ENCODE measurements at regions not wholly inside any gene's neighbourhood (a gene's known extent, or its start where the extent isn't known, plus 50 kb on each side); places are given as distances from the start of the nearest gene placed in this dataset.

DNA sequence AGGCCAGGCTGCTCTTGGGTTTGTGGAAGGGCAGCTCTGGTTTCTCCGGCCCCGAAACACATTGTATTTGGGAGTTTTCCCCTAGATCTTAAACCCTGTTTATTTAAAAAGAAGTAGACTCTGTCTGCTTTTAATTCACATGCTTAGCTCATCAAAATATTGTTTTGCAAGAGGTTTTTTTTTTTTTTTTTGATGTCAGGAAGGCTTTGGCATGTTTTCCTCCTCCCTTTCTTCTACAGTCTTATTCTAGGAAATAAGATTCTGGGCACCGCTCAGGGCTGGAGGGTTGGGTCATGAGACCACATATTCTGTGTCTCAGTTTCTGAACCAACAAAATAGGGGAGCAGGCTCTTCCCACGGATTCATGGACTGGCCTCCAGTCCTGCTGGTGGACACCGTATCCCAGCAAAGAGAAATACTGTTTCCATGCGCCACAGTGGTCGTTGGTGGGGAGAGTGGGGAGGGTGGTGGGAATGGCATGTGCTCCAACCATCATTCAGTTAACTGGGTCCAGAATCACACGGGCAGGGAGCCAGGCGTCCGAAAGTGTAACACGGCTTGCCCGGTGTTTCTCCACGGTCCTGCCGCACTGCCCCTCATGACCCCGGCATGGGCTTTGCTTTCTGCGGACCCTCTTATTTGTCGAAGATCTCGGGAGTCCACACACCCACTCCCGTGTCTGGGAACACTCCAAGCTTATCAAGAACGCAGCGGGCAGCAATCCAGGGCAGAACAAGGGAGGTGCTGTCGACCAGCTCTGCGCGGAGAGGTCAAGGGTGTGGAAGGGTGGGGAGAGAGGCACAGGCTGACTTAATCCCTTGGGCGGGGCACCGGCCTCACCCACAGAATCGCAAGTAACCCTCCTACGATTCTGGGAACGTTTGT, 176.7 kb downstream of the GLI2 start:
- Histone ChIP-seq H3K9me3 (ENCODE audit: control insufficient read depth in 2 of 3, low read length in 3 of 3) (no peaks in the 10 kb centered on the region), H3K27ac (ENCODE audit: low read depth, low read length) (no peak overlapping the region), H3K4me3 (ENCODE audit: low read length) (no peak overlapping the region), H3K27me3 (ENCODE audit: control insufficient read depth in 2 of 2, insufficient read depth in 2 of 2, low read length in 2 of 2) (no peaks in the 10 kb centered on the region), H3K36me3 (ENCODE audit: control insufficient read depth in 2 of 3, insufficient read depth in 3 of 3, low read length in 3 of 3) (no peaks in the 10 kb centered on the region), H3K4me1 (ENCODE audit: control insufficient read depth in 2 of 2, insufficient read depth in 2 of 2, low read length in 2 of 2) (no peaks in the 10 kb centered on the region)
- intact Hi-C loops (cut with micrococcal nuclease), result no loop called here
- Mint-ChIP-seq H3K4me3 (no peak overlapping the region), H3K4me1 (no peaks in the 10 kb centered on the region), H3K27ac (no peak overlapping the region), H3K27me3 (no peaks in the 10 kb centered on the region), H3K36me3 (no peaks in the 10 kb centered on the region), H3K9me3 (peaks cover 0 to 3% (median 0%) of the 10 kb centered on the region in 11 donors)
- POLR2A ChIA-PET, result no interaction called here
- no peak for DNase-seq
- ATAC-seq, result no peak
- CTCF ChIA-PET, result no interaction called here

DNA sequence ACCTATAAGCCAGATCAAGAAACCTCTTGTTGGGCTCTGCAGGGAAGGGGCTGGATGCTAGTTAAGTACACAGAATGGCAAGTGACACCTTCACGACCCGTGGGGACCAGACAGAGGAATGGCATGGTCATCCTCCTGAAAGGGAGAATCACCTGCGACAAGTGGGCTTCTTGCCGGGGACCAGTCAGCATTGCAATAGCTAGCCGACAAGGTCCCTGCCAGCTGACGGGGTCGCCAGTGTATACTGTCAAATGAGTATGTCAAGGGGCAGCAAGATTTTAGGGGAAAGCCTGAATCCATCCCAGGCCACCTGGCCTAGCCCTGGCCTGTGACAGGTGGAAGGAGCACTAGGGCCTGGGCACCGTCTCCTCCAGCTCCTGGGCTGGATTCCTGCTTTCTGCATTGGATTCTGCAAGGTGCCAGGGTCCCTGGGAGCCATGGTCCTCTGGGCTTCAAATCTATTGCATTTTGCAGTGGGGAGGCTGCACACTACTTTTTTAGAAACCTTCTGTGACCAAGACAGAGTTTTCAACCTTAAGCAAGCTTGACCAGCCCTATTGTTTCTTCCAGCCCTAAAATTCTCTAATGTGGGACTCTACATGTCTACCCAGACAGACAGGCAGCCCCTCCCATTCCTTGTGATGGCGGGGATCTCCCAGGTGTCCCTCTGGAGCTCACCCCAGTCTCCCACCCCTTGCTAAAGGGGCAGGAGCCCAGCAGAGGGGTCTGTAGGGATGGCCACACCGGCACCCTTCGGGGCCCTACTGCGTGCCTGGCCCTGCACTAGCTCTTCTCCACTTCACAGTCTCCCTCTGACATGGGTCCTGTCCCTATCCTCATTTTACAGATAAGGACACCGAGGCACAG, 178.5 kb downstream of the GLI2 start:
- CTCF ChIA-PET, result no interaction called here
- Histone ChIP-seq H3K27me3 (ENCODE audit: control insufficient read depth in 2 of 2, insufficient read depth in 2 of 2, low read length in 2 of 2) (no peaks in the 10 kb centered on the region), H3K9me3 (ENCODE audit: control insufficient read depth in 2 of 3, low read length in 3 of 3) (no peaks in the 10 kb centered on the region), H3K4me1 (ENCODE audit: control insufficient read depth in 2 of 2, insufficient read depth in 2 of 2, low read length in 2 of 2) (no peaks in the 10 kb centered on the region), H3K27ac (ENCODE audit: low read depth, low read length) (no peak overlapping the region), H3K36me3 (ENCODE audit: control insufficient read depth in 2 of 3, insufficient read depth in 3 of 3, low read length in 3 of 3) (no peaks in the 10 kb centered on the region), H3K4me3 (ENCODE audit: low read length) (no peak overlapping the region)
- Mint-ChIP-seq H3K27me3 (no peaks in the 10 kb centered on the region), H3K9me3 (peaks cover 0 to 3% (median 0%) of the 10 kb centered on the region in 11 donors), H3K36me3 (no peaks in the 10 kb centered on the region), H3K4me3 (no peak overlapping the region), H3K27ac (no peak overlapping the region), H3K4me1 (no peaks in the 10 kb centered on the region)
- ATAC-seq, result no peak
- POLR2A ChIA-PET, result no interaction called here
- DNase-seq, result no peak
- intact Hi-C loops (cut with micrococcal nuclease), result no loop called here

DNA sequence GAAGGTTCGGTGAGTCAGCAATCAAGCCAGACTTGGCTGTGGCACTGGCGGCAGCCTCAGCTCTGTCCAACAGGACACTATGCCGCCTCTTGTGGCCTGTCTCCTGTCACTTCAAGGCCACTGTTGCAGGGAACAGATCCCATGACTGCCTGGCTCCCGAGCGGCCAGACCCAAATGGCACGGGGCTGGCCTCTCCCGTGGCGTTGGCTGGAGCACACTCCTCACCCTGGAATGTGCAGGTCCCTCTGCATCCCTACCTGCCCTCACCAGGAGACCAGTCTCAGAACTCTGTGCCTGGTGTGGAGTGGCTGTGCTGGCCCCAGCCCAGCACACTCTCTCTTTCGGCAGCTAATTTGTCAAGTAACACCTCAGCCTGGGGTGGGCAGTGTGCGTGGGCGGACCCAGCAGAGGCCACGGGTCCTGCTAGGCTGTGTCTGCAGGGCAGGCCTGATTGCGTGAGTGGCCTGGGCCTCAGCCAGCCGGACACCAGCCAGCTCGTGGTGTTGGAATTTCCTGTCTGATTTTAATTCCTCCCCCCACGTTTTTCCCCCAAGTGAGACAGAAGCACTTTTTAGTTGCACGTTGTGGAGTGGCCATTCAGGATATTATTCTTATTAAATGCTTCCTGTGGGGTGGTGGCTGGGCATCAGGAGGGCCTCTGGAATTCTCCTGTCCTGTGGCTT, 179.3 kb downstream of the GLI2 start:
- intact Hi-C loops (cut with micrococcal nuclease), result no loop called here
- no peak for ATAC-seq
- Histone ChIP-seq H3K9me3 (ENCODE audit: control insufficient read depth in 2 of 3, low read length in 3 of 3) (no peaks in the 10 kb centered on the region), H3K27me3 (ENCODE audit: control insufficient read depth in 2 of 2, insufficient read depth in 2 of 2, low read length in 2 of 2) (no peaks in the 10 kb centered on the region), H3K36me3 (ENCODE audit: control insufficient read depth in 2 of 3, insufficient read depth in 3 of 3, low read length in 3 of 3) (no peaks in the 10 kb centered on the region), H3K27ac (ENCODE audit: low read depth, low read length) (no peak overlapping the region), H3K4me1 (ENCODE audit: control insufficient read depth in 2 of 2, insufficient read depth in 2 of 2, low read length in 2 of 2) (no peaks in the 10 kb centered on the region), H3K4me3 (ENCODE audit: low read length) (no peak overlapping the region)
- no peaks in the 10 kb centered on the region for H3K36me3 Mint-ChIP-seq
- no peaks in the 10 kb centered on the region for H3K4me1 Mint-ChIP-seq
- no peak for DNase-seq
- peaks cover 0 to 2% (median 0%) of the 10 kb centered on the region in 5 donors for H3K27me3 Mint-ChIP-seq
- ChIA-PET CTCF (no interaction called here), POLR2A (no interaction called here)
- no peak overlapping the region for H3K4me3 Mint-ChIP-seq
- H3K27ac Mint-ChIP-seq, result no peak overlapping the region
- peaks cover 0 to 3% (median 0%) of the 10 kb centered on the region in 11 donors for H3K9me3 Mint-ChIP-seq

DNA sequence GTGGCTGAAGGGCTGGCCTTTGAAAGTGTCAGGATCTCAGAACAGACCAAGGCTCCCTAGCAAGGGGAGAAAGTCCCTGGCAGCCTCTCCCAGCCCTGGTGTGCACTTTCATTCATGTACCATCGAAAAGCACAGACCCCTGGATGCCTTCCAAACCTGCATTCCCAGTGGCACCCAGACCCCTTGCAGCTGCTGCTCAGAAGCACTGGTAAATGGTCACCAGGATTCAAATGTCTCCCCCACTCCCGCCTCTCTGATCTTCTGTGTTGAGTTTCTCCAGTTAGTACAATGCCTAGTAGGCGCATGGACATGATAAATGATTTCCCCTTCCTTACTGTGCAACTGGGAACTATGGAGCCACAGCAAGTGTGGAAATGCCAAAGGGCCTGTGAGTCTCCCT, 180.0 kb downstream of the GLI2 start:
- Mint-ChIP-seq H3K27me3 (peaks cover 0 to 7% (median 0%) of the 10 kb centered on the region in 5 donors), H3K4me1 (no peaks in the 10 kb centered on the region)

DNA sequence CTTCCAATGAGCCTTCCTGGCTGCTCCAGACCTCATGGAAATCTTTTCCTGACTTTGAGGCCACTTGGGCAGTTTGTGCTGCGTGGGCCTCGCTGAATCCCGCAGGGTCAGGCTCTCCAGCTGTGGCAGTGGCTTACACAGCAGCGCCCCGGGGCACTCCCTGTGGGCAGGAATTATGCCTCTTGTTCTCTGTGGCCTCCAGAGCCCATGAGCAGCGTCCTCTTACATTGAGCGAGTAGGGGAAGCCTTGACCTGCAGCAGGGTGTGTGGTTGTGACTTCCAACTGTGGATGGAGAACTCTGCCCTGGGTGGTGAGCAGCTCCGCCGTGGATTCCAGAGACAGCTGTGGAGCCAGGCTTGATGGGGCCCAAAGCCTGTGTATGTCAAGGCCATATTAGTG, 180.8 kb downstream of the GLI2 start:
- Histone ChIP-seq H3K27me3 (ENCODE audit: control insufficient read depth in 2 of 2, insufficient read depth in 2 of 2, low read length in 2 of 2) (no peaks in the 10 kb centered on the region), H3K27ac (ENCODE audit: low read depth, low read length) (no peak overlapping the region), H3K4me1 (ENCODE audit: control insufficient read depth in 2 of 2, insufficient read depth in 2 of 2, low read length in 2 of 2) (no peaks in the 10 kb centered on the region), H3K4me3 (ENCODE audit: low read length) (no peak overlapping the region), H3K36me3 (ENCODE audit: control insufficient read depth in 2 of 3, insufficient read depth in 3 of 3, low read length in 3 of 3) (no peaks in the 10 kb centered on the region), H3K9me3 (ENCODE audit: control insufficient read depth in 2 of 3, low read length in 3 of 3) (no peaks in the 10 kb centered on the region)
- no peak overlapping the region for H3K27ac Mint-ChIP-seq
- no peaks in the 10 kb centered on the region for H3K4me1 Mint-ChIP-seq
- DNase-seq (no peak), ATAC-seq (no peak)
- ChIA-PET POLR2A (no interaction called here), CTCF (no interaction called here)
- intact Hi-C loops (cut with micrococcal nuclease), result no loop called here
- no peak overlapping the region for H3K4me3 Mint-ChIP-seq
- peaks cover 0 to 3% (median 0%) of the 10 kb centered on the region in 11 donors for H3K9me3 Mint-ChIP-seq
- H3K36me3 Mint-ChIP-seq, result no peaks in the 10 kb centered on the region
- H3K27me3 Mint-ChIP-seq, result peaks cover 0 to 7% (median 0%) of the 10 kb centered on the region in 5 donors

More for the DNA sequence above, 180.0 kb downstream of the GLI2 start:
- no peaks in the 10 kb centered on the region for H3K36me3 ChIP-seq (ENCODE audit: control insufficient read depth in 2 of 3, insufficient read depth in 3 of 3, low read length in 3 of 3)
- ATAC-seq (no peak), DNase-seq (no peak)
- Mint-ChIP-seq H3K36me3 (no peaks in the 10 kb centered on the region), H3K9me3 (peaks cover 0 to 3% (median 0%) of the 10 kb centered on the region in 11 donors), H3K27ac (no peak overlapping the region), H3K4me3 (no peak overlapping the region)
- no peaks in the 10 kb centered on the region for H3K9me3 ChIP-seq (ENCODE audit: control insufficient read depth in 2 of 3, low read length in 3 of 3)
- ChIA-PET POLR2A (no interaction called here), CTCF (no interaction called here)
- intact Hi-C loops (cut with micrococcal nuclease), result no loop called here
- H3K4me3 ChIP-seq (ENCODE audit: low read length), result no peak overlapping the region
- H3K27ac ChIP-seq (ENCODE audit: low read depth, low read length), result no peak overlapping the region
- H3K27me3 ChIP-seq (ENCODE audit: control insufficient read depth in 2 of 2, insufficient read depth in 2 of 2, low read length in 2 of 2), result no peaks in the 10 kb centered on the region
- H3K4me1 ChIP-seq (ENCODE audit: control insufficient read depth in 2 of 2, insufficient read depth in 2 of 2, low read length in 2 of 2), result no peaks in the 10 kb centered on the region

DNA sequence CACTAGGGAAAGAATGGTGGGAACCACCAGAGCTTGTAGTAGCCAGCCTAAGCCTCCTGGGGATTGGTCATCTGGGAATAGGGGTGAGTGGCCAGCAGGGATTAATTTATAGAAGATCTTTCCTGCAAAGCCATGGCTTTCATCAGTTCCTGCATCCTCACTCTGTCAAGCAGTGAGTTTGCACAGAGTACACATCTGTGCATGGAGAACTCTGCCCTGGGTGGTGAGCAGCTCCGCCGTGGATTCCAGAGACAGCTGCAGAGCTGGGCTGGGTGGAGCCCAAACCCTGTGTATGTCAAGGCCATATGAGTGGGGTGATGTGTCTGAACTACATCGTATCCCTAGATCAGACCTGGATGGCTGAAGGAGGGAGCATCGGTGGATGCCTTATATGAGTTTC, 182.2 kb downstream of the GLI2 start:
- H3K4me1 ChIP-seq (ENCODE audit: control insufficient read depth in 2 of 2, insufficient read depth in 2 of 2, low read length in 2 of 2), result no peaks in the 10 kb centered on the region
- no peaks in the 10 kb centered on the region for H3K9me3 ChIP-seq (ENCODE audit: control insufficient read depth in 2 of 3, low read length in 3 of 3)
- H3K4me3 Mint-ChIP-seq, result no peak overlapping the region
- H3K27me3 ChIP-seq (ENCODE audit: control insufficient read depth in 2 of 2, insufficient read depth in 2 of 2, low read length in 2 of 2), result no peaks in the 10 kb centered on the region
- no peak overlapping the region for H3K4me3 ChIP-seq (ENCODE audit: low read length)
- intact Hi-C loops (cut with micrococcal nuclease), result no loop called here
- H3K36me3 Mint-ChIP-seq, result no peaks in the 10 kb centered on the region
- no peaks in the 10 kb centered on the region for H3K36me3 ChIP-seq (ENCODE audit: control insufficient read depth in 2 of 3, insufficient read depth in 3 of 3, low read length in 3 of 3)
- CTCF ChIA-PET, result no interaction called here
- no peak overlapping the region for H3K27ac ChIP-seq (ENCODE audit: low read depth, low read length)
- peaks cover 0 to 7% (median 0%) of the 10 kb centered on the region in 5 donors for H3K27me3 Mint-ChIP-seq
- DNase-seq (no peak), ATAC-seq (no peak)
- POLR2A ChIA-PET, result no interaction called here
- H3K9me3 Mint-ChIP-seq, result peaks cover 0 to under 1% (median 0%) of the 10 kb centered on the region in 11 donors
- no peaks in the 10 kb centered on the region for H3K4me1 Mint-ChIP-seq
- no peak overlapping the region for H3K27ac Mint-ChIP-seq

Data from naive thymus-derived CD4-positive, alpha-beta T cell (primary cell).